Right lobe of liver (tissue), 6 donors: ENCODE measurements at regions not wholly inside any gene's neighbourhood (a gene's known extent, or its start where the extent isn't known, plus 50 kb on each side); places are given as distances from the start of the nearest gene placed in this dataset.

Experiments
- ATAC-seq, 4 donors: fragments of 200-7000 bp; cut with Tn5 transposase; one replicate each; pipeline ENCODE4 v1.9.1; 2020; ENCODE audit warnings: mild to moderate bottlenecking in 4 of 4, moderate library complexity in 4 of 4
- DNase-seq, 3 donors: peaks; one replicate each; pipeline ENCODE4 v3.0.0-alpha.2; 2020
- H3K27ac ChIP-seq, 3 donors: fragments of 200-600 bp; one replicate each; pipeline ENCODE4 v1.8.0; 2022
- H3K27me3 ChIP-seq, 2 donors: fragments of 200-600 bp; one replicate each; pipeline ENCODE4 v1.8.0; 2022
- H3K36me3 ChIP-seq, 4 donors: fragments of 200-600 bp; sonication (generic) in 1 of 4; one replicate each; pipeline versions ENCODE4 v1.5.1 to v1.8.0; 2017 to 2022; ENCODE audit warnings: control low read depth in 1 of 4
- H3K4me1 ChIP-seq, 4 donors: fragments of 200-600 bp; sonication (generic) in 1 of 4; one replicate each; pipeline versions ENCODE4 v1.5.1 to v1.8.0; 2017 to 2022; ENCODE audit warnings: control low read depth in 1 of 4
- H3K4me3 ChIP-seq, 3 donors: fragments of 200-600 bp; one replicate each; pipeline ENCODE4 v1.8.0; 2022
- H3K9me3 ChIP-seq, 4 donors: fragments of 200-600 bp; sonication (generic) in 1 of 4; one replicate each; pipeline versions ENCODE4 v1.5.1 to v1.8.0; 2017 to 2022; ENCODE audit warnings: control low read depth in 1 of 4
- CTCF ChIP-seq, 4 donors: fragments of 200-600 bp in 3 of 4; fragments of 450-650 bp in 1 of 4; IDR thresholded peaks; one replicate each; pipeline versions ENCODE4 v1.5.1 to v1.8.0; 2016 to 2022; ENCODE audit warnings: antibody characterized with exemption in 4 of 4, mild to moderate bottlenecking in 2 of 4
- POLR2A ChIP-seq: fragments of 450-650 bp; IDR thresholded peaks from one replicate; pipeline ENCODE4 v1.6.1; 2017; ENCODE audit warnings: antibody characterized with exemption, mild to moderate bottlenecking
- WGBS: methylation state at CpG from one replicate; pipeline ENCODE4 v1.1.6; 2018; ENCODE audit warnings: low coverage, low lambda C conversion rate; ENCODE audit not compliant: insufficient coverage; ENCODE audit errors: missing lambda C conversion rate; 5-methylcytosine and 5-hydroxymethylcytosine counted together
- intact Hi-C, 2 donors: fragments of 100-400 bp; cut with DNase I; formaldehyde crosslinking; loops; one replicate each; pipeline versions ENCODE4 v1.11.2 to v1.14.1; 2022
- donor health status: DM: no; HTN: yes; CAD: no.
- donor health status: DM: no; HTN: no; CAD: no.
- donor health status: DM: no; HTN: no; CAD: no.
- donor health status: DM: no; HTN: yes; CAD: no.
- donor health status: DM: no; HTN: yes; CAD: no.

DNA sequence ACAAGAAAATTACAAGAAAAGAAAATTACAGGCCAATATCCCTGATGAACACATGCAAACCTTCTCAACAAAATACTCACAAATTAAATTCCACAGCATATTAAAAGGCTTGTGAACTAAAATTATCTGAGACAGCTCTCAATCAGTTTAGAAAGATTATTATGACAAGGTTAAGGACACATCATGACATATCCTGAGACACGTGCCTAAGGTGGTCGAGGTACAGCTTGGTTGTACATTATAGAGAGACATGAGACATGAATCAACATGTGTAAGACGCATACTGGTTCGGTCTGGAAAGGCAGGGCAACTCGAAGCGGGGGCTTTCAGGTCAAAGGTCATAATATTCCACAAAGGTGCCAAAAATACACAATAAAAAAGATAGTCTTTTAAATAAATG, 598.3 kb upstream of the REG3G start:
- Histone ChIP-seq H3K4me3 (no peak overlapping the region), H3K27me3 (no peaks in the 10 kb centered on the region), H3K9me3 (no peaks in the 10 kb centered on the region), H3K36me3 (no peaks in the 10 kb centered on the region), H3K4me1 (no peaks in the 10 kb centered on the region), H3K27ac (no peak overlapping the region)
- TF ChIP-seq POLR2A (no peak), CTCF (IDR thresholded peaks at IDR 0.05) (no peak)
- WGBS: 63% methylated on average over 6 of the region's 6 CpGs
- intact Hi-C loops: no loop called here
- DNase-seq (no peak), ATAC-seq (no peak)

GRCh38 chr2:78431241-78431640, 594.3 kb upstream of the REG3G start:
- intact Hi-C loops: no loop called here
- H3K27me3 ChIP-seq: no peaks in the 10 kb centered on the region
- no peaks in the 10 kb centered on the region for H3K36me3 ChIP-seq
- H3K9me3 ChIP-seq: no peaks in the 10 kb centered on the region
- TF ChIP-seq POLR2A: no peak
- TF ChIP-seq CTCF (IDR thresholded peaks at IDR 0.05): no peak
- H3K4me1 ChIP-seq: no peaks in the 10 kb centered on the region
- H3K27ac ChIP-seq: no peak overlapping the region
- 60% methylated on average over 3 of the region's 3 CpGs for WGBS
- DNase-seq: no peak
- no peak overlapping the region for H3K4me3 ChIP-seq
- ATAC-seq: no peak

DNA sequence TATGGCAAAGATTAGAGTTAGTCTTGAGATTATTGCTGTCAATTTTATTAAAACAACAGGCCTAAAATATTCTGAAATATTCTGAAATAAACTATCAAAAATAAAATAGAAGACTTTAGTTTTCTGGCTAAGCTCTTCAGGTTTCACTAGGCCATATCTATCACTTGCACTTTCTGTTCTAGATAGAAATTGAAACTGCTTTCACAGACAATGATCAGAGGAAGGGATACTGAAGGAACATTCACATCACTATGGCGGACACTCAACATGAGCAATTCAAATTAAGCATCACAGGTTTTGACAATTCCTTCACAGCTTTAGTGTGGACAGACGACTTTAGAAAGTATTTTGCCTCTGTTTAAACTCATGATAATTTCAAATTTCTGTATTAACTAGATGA, 586.4 kb upstream of the REG3G start:
- no peak overlapping the region for H3K4me3 ChIP-seq
- ATAC-seq (no peak), DNase-seq (no peak)
- no peaks in the 10 kb centered on the region for H3K27me3 ChIP-seq
- 29% methylated on average over 2 of the region's 2 CpGs for WGBS
- H3K4me1 ChIP-seq: no peaks in the 10 kb centered on the region
- no peaks in the 10 kb centered on the region for H3K9me3 ChIP-seq
- intact Hi-C loops: no loop called here
- H3K27ac ChIP-seq: no peak overlapping the region
- TF ChIP-seq POLR2A (no peak), CTCF (IDR thresholded peaks at IDR 0.05) (no peak)
- H3K36me3 ChIP-seq: no peaks in the 10 kb centered on the region

DNA sequence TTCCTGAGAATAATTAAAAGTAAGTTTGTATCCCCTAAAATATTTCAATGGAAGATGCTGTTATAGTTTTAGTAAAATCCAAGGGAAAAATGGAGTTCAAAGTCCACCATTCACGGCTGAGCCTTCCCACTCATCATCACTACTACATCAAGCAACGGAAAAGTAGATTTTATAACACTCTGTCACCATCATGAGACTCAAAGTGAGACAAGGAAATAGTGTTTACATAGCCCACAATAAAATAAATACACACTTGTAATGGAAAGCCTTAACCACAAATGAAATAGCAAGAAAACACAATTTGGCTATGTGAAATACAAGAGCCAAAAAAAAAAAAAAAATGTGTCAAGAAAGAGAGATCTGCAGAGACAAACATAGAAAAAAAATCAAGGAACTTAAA, 569.9 kb upstream of the REG3G start:
- WGBS: 28% methylated on average over 2 of the region's 2 CpGs
- intact Hi-C loops: no loop called here
- DNase-seq: no peak
- no peaks in the 10 kb centered on the region for H3K4me1 ChIP-seq
- no peaks in the 10 kb centered on the region for H3K27me3 ChIP-seq
- no peaks in the 10 kb centered on the region for H3K9me3 ChIP-seq
- no peak overlapping the region for H3K4me3 ChIP-seq
- H3K27ac ChIP-seq: no peak overlapping the region
- no peak for ATAC-seq
- no peak for TF ChIP-seq CTCF (IDR thresholded peaks at IDR 0.05)
- TF ChIP-seq POLR2A: no peak
- H3K36me3 ChIP-seq: no peaks in the 10 kb centered on the region

- Histone ChIP-seq H3K36me3 (no peaks in the 10 kb centered on the region), H3K9me3 (no peaks in the 10 kb centered on the region), H3K27ac (no peak overlapping the region), H3K27me3 (no peaks in the 10 kb centered on the region), H3K4me3 (no peak overlapping the region), H3K4me1 (no peaks in the 10 kb centered on the region)
- DNase-seq (no peak), ATAC-seq (no peak)
- intact Hi-C loops: no loop called here
- TF ChIP-seq CTCF (IDR thresholded peaks at IDR 0.05): no peak
- TF ChIP-seq POLR2A: no peak
- 76% methylated on average over 1 of the region's 1 CpG for WGBS
Measured at GRCh38 chr2:78457269-78457668, 568.2 kb upstream of the REG3G start.
